ENCODE measurements at regions not wholly inside any gene's neighbourhood (a gene's known extent, or its start where the extent isn't known, plus 50 kb on each side); places are given as distances from the start of the nearest gene placed in this dataset.

- Mint-ChIP-seq H3K36me3 (ENCODE audit: low read depth) (no peaks in the 10 kb centered on the region), H3K27ac (peak overlapping the region in 1 of 3 experiments; percentile 61), H3K27me3 (ENCODE audit: low read depth) (no peaks in the 10 kb centered on the region), H3K4me1 (no peaks in the 10 kb centered on the region), H3K9me3 (no peaks in the 10 kb centered on the region), H3K4me3 (no peak overlapping the region)
- no peak for TF ChIP-seq CTCF (IDR thresholded peaks at IDR 0.05; ENCODE audit: unreplicated experiment in 3 of 3)
Observed at GRCh38 chr6:51027283-51028065, 208.8 kb downstream of the TFAP2B start.

- Mint-ChIP-seq H3K27ac (no peak overlapping the region), H3K4me1 (no peaks in the 10 kb centered on the region), H3K9me3 (peaks cover 4% of the 10 kb centered on the region), H3K4me3 (no peak overlapping the region), H3K27me3 (ENCODE audit: low read depth) (peaks cover 1% of the 10 kb centered on the region), H3K36me3 (ENCODE audit: low read depth) (no peaks in the 10 kb centered on the region)
- no peak for TF ChIP-seq CTCF (IDR thresholded peaks at IDR 0.05; ENCODE audit: unreplicated experiment in 3 of 3)
Observed at GRCh38 chr6:51028276-51028675, 209.6 kb downstream of the TFAP2B start.

- Mint-ChIP-seq H3K27me3 (ENCODE audit: low read depth) (peaks cover 4% of the 10 kb centered on the region), H3K4me3 (no peak overlapping the region), H3K9me3 (peaks cover 10% of the 10 kb centered on the region), H3K4me1 (no peaks in the 10 kb centered on the region), H3K27ac (no peak overlapping the region), H3K36me3 (ENCODE audit: low read depth) (no peaks in the 10 kb centered on the region)
- TF ChIP-seq CTCF (IDR thresholded peaks at IDR 0.05; ENCODE audit: unreplicated experiment in 3 of 3): no peak
Observed at GRCh38 chr6:51029561-51029960, 210.9 kb downstream of the TFAP2B start.

- Mint-ChIP-seq H3K27me3 (ENCODE audit: low read depth) (peaks cover 5% of the 10 kb centered on the region), H3K27ac (no peak overlapping the region), H3K36me3 (ENCODE audit: low read depth) (no peaks in the 10 kb centered on the region), H3K4me3 (no peak overlapping the region), H3K4me1 (no peaks in the 10 kb centered on the region), H3K9me3 (no peaks in the 10 kb centered on the region)
- TF ChIP-seq CTCF (IDR thresholded peaks at IDR 0.05; ENCODE audit: unreplicated experiment in 3 of 3): no peak
Observed at GRCh38 chr6:51045548-51045947, 226.9 kb downstream of the TFAP2B start.

- peaks cover 13% of the 10 kb centered on the region for H3K9me3 Mint-ChIP-seq
- H3K27ac Mint-ChIP-seq: no peak overlapping the region
- H3K27me3 Mint-ChIP-seq (ENCODE audit: low read depth): peaks cover 5% of the 10 kb centered on the region
- no peak for TF ChIP-seq CTCF (IDR thresholded peaks at IDR 0.05; ENCODE audit: unreplicated experiment in 3 of 3)
- no peaks in the 10 kb centered on the region for H3K4me1 Mint-ChIP-seq
- no peak overlapping the region for H3K4me3 Mint-ChIP-seq
- H3K36me3 Mint-ChIP-seq (ENCODE audit: low read depth): no peaks in the 10 kb centered on the region
Observed at GRCh38 chr6:51049288-51049982, 230.8 kb downstream of the TFAP2B start.

All from nephron (organoid).